AG04449 (cell line): ENCODE measurements at regions not wholly inside any gene's neighbourhood (a gene's known extent, or its start where the extent isn't known, plus 50 kb on each side); places are given as distances from the start of the nearest gene placed in this dataset.

Experiments used
- CTCF ChIA-PET: fragments of 350-600 bp; formaldehyde crosslinking; extraction: SDS; loops from one replicate; lab custom pipeline; 2021; ENCODE audit warnings: antibody characterized with exemption; lab: Yijun Ruan, JAX
- POLR2A ChIA-PET: fragments of 400-600, 350-600 bp; formaldehyde crosslinking; extraction: SDS; loops from one replicate; lab custom pipeline; 2020; ENCODE audit warnings: antibody characterized with exemption, inconsistent platforms; lab: Yijun Ruan, JAX
- DNase-seq: peaks from one replicate; pipeline ENCODE4 v3.0.0-alpha.2; 2010; ENCODE audit warnings: low read depth, low spot score
- H3K4me3 ChIP-seq: 2 replicates; pipeline ENCODE4 v1.5.1; 2011; ENCODE audit warnings: low read depth, mild to moderate bottlenecking, control low read depth, low read length
- CTCF ChIP-seq: IDR thresholded peaks from one replicate; pipeline ENCODE4 v1.5.1; 2011; ENCODE audit warnings: mild to moderate bottlenecking, moderate library complexity, low read length, control low read depth, inconsistent platforms; ENCODE audit not compliant: insufficient read depth; ENCODE audit errors: missing control alignments

DNA sequence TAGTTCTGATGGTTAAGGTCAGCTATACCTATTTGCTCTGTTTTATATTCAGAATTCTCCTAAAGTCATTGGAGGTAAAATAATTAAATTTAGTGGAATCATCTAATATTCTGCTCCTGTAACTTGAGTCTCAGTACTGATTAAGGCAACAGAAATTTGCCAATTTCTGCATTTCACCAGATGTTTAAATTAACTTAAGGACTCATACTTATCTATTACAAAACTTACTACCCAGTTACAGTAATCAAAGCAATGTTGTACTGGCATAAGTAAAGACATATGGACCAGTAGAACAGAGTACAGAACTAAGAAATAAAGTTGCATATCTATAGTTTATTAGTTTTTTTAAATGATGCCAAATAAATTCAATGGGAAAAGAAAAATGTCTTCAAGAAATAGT is 1043.8 kb downstream of the OTOL1 start:
- POLR2A ChIA-PET, result no interaction called here
- no peak for DNase-seq
- no peak overlapping the region for H3K4me3 ChIP-seq
- TF ChIP-seq CTCF, result no peak
- CTCF ChIA-PET, result no interaction called here

- CTCF ChIA-PET, result no interaction called here
- POLR2A ChIA-PET, result no interaction called here
- no peak overlapping the region for H3K4me3 ChIP-seq
- TF ChIP-seq CTCF, result no peak
- DNase-seq, result no peak
These were observed 1045.3 kb downstream of the OTOL1 start for GRCh38 chr3:162541923-162542322.

DNA sequence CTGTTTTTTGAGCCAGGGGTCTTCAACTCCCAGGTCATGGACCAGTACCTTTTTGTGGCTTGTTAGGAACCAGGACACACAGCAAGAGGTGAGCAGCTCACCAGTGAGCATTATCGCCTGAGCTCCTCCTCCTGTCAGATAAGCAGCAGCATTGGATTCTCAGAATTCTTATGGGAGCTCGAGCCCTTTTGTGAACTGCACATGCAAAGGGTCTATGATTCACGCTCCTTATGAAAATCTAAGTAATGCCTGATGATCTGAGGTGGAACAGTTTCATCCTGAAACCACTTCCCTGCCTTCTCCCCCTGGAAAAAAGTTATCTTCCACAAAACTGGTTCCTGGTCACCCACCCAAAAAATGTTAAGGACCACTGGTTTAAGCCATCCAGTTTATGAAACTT is 1047.6 kb downstream of the OTOL1 start:
- no peak overlapping the region for H3K4me3 ChIP-seq
- no peak for DNase-seq
- CTCF ChIA-PET, result no interaction called here
- POLR2A ChIA-PET, result no interaction called here
- no peak for TF ChIP-seq CTCF

- no peak for TF ChIP-seq CTCF
- H3K4me3 ChIP-seq, result no peak overlapping the region
- no peak for DNase-seq
- CTCF ChIA-PET, result no interaction called here
- POLR2A ChIA-PET, result no interaction called here
These were observed 1050.3 kb downstream of the OTOL1 start for GRCh38 chr3:162546910-162547309.

- POLR2A ChIA-PET, result no interaction called here
- no peak for DNase-seq
- no peak for TF ChIP-seq CTCF
- H3K4me3 ChIP-seq, result no peak overlapping the region
- CTCF ChIA-PET, result no interaction called here
These were observed 1050.7 kb downstream of the OTOL1 start for GRCh38 chr3:162547321-162547720.

DNA sequence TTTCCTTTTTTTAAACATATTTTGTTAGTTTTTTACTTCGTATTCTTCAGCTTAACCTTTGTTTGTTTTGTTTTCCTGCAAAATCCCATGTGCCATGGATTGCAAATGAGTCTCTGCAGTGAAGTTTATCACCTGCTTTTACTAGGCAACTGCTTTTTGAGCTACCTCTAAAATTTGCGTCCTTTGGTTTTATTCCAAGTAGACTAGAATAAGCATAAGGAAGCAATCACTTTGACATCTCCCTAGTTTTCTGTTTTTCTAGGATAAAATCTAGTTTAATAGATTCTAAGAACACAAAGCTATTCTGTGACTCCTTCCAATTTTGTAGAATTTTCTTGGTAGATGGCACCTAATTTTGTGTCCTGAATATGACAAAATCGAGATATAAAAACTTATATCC is 1059.2 kb downstream of the OTOL1 start:
- H3K4me3 ChIP-seq, result no peak overlapping the region
- DNase-seq, result no peak
- no peak for TF ChIP-seq CTCF
- POLR2A ChIA-PET, result no interaction called here
- CTCF ChIA-PET, result no interaction called here
